Prostate gland (tissue), 2 donors: ENCODE measurements at regions not wholly inside any gene's neighbourhood (a gene's known extent, or its start where the extent isn't known, plus 50 kb on each side); places are given as distances from the start of the nearest gene placed in this dataset.

Source experiments
- DNase-seq: peaks from one replicate; pipeline ENCODE4 v3.0.0-alpha.2; 2019; ENCODE audit warnings: low spot score
- H3K27ac ChIP-seq, 2 donors: fragments of 200-600 bp; sonication (generic); 2 replicates each; pipeline ENCODE4 v1.5.1; 2017 to 2019
- H3K27me3 ChIP-seq: fragments of 200-600 bp; sonication (generic); replicated peaks from 2 replicates; pipeline ENCODE4 v1.5.1; 2019; ENCODE audit not compliant: insufficient read depth
- H3K36me3 ChIP-seq, 2 donors: fragments of 200-600 bp; sonication (generic); 1 replicate in 1 of 2; 2 replicates in 1 of 2; pipeline versions ENCODE4 v1.5.1 to v1.8.1; 2017 to 2019
- H3K4me1 ChIP-seq: fragments of 200-600 bp; sonication (generic); replicated peaks from 2 replicates; pipeline ENCODE4 v1.5.1; 2019
- H3K4me3 ChIP-seq, 2 donors: fragments of 200-600 bp; sonication (generic); 2 replicates each; pipeline ENCODE4 v1.5.1; 2017 to 2019
- H3K9me3 ChIP-seq: fragments of 200-600 bp; sonication (generic); 2 replicates; pipeline ENCODE4 v1.5.1; 2017
- POLR2A ChIP-seq: fragments of 450-650 bp; IDR thresholded peaks from one replicate; pipeline ENCODE4 v1.6.1; 2016; ENCODE audit warnings: antibody characterized with exemption, mild to moderate bottlenecking
- POLR2AphosphoS5 ChIP-seq: sonication (generic); formaldehyde crosslinking; IDR thresholded peaks from one replicate; pipeline ENCODE4 v1.6.1; 2017; ENCODE audit warnings: antibody characterized with exemption
- WGBS: methylation state at CpG from one replicate; pipeline ENCODE4 v1.1.5; 2018; 5-methylcytosine and 5-hydroxymethylcytosine counted together
- intact Hi-C: fragments of 100-400 bp; cut with DNase I; formaldehyde crosslinking; loops from one replicate; pipeline ENCODE4 v1.14.2; 2022
- TF ChIP-seq, protein P1 (sequence below), 4 experiments: fragments of 200-600 bp in 2 of 4; fragments of 450-650 bp in 2 of 4; sonication (generic) in 2 of 4; IDR thresholded peaks; 1 replicate in 3 of 4; 2 replicates in 1 of 4; pipeline ENCODE4 v1.5.1; 2016 to 2019; ENCODE audit warnings: antibody characterized with exemption in 4 of 4, mild to moderate bottlenecking in 2 of 4, moderate library complexity in 2 of 4

DNA sequence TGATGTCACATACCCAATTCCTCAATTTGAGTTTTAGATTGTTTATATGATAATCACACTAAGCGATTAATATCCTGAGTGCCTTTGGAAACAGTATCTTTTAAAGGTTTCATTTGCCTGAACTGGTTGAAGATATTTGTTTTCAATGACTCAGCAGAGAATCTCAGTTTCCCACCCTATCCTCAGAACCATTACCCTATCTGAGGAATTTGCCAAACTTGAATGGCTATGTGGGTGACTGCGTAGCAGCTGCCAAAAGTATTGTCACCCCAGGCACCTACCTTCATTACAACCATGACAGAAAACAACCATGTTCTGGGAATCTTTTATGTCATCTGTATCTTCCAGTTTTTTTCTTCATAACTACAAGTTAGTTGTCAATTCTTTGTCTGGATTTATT is 440.1 kb upstream of the NBEA start:
- intact Hi-C loops = no loop called here
- Histone ChIP-seq H3K4me3 (no peak overlapping the region), H3K27me3 (no peaks in the 10 kb centered on the region), H3K4me1 (no peaks in the 10 kb centered on the region), H3K36me3 (no peaks in the 10 kb centered on the region), H3K9me3 (no peaks in the 10 kb centered on the region), H3K27ac (no peak overlapping the region)
- TF ChIP-seq, protein P1, sequence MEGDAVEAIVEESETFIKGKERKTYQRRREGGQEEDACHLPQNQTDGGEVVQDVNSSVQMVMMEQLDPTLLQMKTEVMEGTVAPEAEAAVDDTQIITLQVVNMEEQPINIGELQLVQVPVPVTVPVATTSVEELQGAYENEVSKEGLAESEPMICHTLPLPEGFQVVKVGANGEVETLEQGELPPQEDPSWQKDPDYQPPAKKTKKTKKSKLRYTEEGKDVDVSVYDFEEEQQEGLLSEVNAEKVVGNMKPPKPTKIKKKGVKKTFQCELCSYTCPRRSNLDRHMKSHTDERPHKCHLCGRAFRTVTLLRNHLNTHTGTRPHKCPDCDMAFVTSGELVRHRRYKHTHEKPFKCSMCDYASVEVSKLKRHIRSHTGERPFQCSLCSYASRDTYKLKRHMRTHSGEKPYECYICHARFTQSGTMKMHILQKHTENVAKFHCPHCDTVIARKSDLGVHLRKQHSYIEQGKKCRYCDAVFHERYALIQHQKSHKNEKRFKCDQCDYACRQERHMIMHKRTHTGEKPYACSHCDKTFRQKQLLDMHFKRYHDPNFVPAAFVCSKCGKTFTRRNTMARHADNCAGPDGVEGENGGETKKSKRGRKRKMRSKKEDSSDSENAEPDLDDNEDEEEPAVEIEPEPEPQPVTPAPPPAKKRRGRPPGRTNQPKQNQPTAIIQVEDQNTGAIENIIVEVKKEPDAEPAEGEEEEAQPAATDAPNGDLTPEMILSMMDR (IDR thresholded peaks at IDR 0.05) = no peak
- no peak for TF ChIP-seq POLR2A
- DNase-seq = no peak
- WGBS = 82% methylated on average over 2 of the region's 2 CpGs

DNA sequence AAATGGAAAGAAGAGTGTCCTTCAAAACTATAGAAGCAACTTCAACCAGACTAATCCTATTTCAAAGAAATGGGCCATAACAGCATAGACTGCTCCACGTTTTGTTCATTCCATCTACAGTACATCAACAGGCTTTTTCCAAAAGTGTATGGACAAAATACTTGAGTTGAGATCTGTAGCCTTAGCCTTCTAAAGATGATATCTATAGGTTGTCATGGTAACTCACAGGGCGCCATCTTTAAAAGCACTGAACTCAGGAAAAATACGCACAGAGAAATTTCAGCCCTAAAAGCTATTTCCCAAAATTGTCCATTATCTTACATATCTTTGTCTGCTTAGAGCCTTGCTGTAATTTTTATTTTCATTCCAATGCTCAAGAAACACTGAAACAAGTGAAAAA is 439.4 kb upstream of the NBEA start:
- H3K27ac ChIP-seq = no peak overlapping the region
- H3K4me3 ChIP-seq = no peak overlapping the region
- H3K27me3 ChIP-seq = no peaks in the 10 kb centered on the region
- no peaks in the 10 kb centered on the region for H3K9me3 ChIP-seq
- TF ChIP-seq, protein P1 (IDR thresholded peaks at IDR 0.05) = no peak
- no peak for TF ChIP-seq POLR2AphosphoS5
- no peak for TF ChIP-seq POLR2A
- no peaks in the 10 kb centered on the region for H3K36me3 ChIP-seq
- H3K4me1 ChIP-seq = no peaks in the 10 kb centered on the region
- no peak for DNase-seq
- 92% methylated on average over 3 of the region's 3 CpGs for WGBS
- intact Hi-C loops = no loop called here

DNA sequence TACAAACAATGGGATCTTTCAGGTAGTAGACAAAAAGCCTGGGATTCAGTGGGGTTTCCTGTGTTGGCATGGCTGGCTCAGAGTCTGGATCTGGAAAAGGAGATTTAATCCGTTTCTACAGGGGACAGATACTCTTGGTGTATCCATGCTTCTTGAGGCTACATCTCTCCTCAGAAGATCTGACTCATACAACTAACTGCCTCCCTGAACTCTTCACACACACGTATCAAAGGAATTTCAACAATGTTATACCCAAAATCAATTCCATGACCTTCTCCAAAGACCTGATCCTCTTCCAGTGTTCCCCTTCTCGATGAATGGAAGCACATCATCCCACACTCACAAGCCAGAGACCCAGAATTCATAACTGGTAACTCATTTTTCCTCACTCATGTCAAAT is 435.3 kb upstream of the NBEA start:
- Histone ChIP-seq H3K4me1 (no peaks in the 10 kb centered on the region), H3K9me3 (no peaks in the 10 kb centered on the region), H3K4me3 (no peak overlapping the region), H3K36me3 (no peaks in the 10 kb centered on the region), H3K27me3 (no peaks in the 10 kb centered on the region), H3K27ac (no peak overlapping the region)
- TF ChIP-seq, protein P1 (IDR thresholded peaks at IDR 0.05) = no peak
- TF ChIP-seq POLR2A = no peak
- TF ChIP-seq POLR2AphosphoS5 = no peak
- 91% methylated on average over 3 of the region's 3 CpGs for whole genome bisulfite sequencing
- intact Hi-C loops = no loop called here
- DNase-seq = no peak

DNA sequence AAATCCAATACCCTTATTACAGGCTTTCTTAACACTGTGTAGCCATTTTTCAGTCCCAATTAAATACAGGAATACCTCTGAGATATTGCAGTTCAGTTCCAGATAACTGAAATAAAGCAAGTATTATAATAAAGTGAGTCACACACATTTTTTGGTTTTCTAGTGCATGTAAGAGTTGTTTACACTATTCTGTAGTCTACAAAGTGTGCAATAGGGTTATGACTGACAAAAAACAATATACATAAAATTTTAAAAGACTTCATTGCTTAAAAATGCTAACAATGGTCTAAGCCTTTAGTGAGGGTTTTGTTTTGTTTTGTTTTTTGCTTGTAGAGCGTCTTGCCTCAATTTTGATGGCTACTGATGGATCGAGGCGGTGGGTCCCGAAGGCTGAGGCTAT is 434.4 kb upstream of the NBEA start:
- Histone ChIP-seq H3K27me3 (no peaks in the 10 kb centered on the region), H3K4me3 (no peak overlapping the region), H3K27ac (no peak overlapping the region), H3K36me3 (no peaks in the 10 kb centered on the region), H3K9me3 (no peaks in the 10 kb centered on the region), H3K4me1 (no peaks in the 10 kb centered on the region)
- 93% methylated on average over 4 of the region's 4 CpGs for WGBS
- intact Hi-C loops = no loop called here
- TF ChIP-seq POLR2A (no peak), POLR2AphosphoS5 (no peak)
- TF ChIP-seq, protein P1 (IDR thresholded peaks at IDR 0.05) = no peak
- no peak for DNase-seq

DNA sequence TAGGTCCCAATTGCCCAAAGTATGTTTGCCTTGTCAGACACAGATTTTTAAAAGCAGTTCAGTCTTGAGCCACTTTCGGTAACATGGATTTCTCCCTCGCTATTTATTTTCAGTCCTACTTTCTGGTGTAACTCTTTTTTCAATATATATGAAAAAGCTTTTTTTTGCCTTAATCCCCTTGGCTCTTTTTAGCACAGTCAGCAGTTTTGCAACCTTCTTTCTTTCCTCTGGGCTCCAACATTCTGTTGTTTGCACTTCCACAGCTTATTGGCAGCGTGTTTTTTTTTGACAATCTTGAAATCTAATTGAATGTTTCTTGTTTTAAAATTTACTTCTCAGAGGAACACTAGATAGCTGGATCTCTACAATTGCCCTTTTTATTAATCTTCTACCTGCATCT is 429.3 kb upstream of the NBEA start:
- Histone ChIP-seq H3K9me3 (no peaks in the 10 kb centered on the region), H3K4me1 (no peaks in the 10 kb centered on the region), H3K36me3 (no peaks in the 10 kb centered on the region), H3K27ac (no peak overlapping the region), H3K4me3 (no peak overlapping the region), H3K27me3 (no peaks in the 10 kb centered on the region)
- 52% methylated on average over 3 of the region's 3 CpGs for WGBS
- TF ChIP-seq, protein P1 (IDR thresholded peaks at IDR 0.05) = no peak
- TF ChIP-seq POLR2A (no peak), POLR2AphosphoS5 (no peak)
- DNase-seq = no peak
- intact Hi-C loops = loop anchor here (5.0 kb wide), 1 partner anchor 46 kb away; no protein-coding TSS in a partner anchor
